Tibial nerve (tissue), 4 donors: ENCODE measurements at regions not wholly inside any gene's neighbourhood (a gene's known extent, or its start where the extent isn't known, plus 50 kb on each side); places are given as distances from the start of the nearest gene placed in this dataset.

Source experiments
- CTCF ChIP-seq, 5 experiments: fragments of 200-600 bp in 3 of 5; fragments of 450-650 bp in 2 of 5; sonication (generic) in 3 of 5; IDR thresholded peaks; one replicate each; pipeline ENCODE4 v1.5.1; 2016 to 2019; ENCODE audit warnings: antibody characterized with exemption in 5 of 5, mild to moderate bottlenecking in 3 of 5, moderate library complexity in 2 of 5
- EP300 ChIP-seq, 2 donors: sonication (generic); formaldehyde crosslinking; IDR thresholded peaks; one replicate each; pipeline ENCODE4 v1.6.1; 2017; ENCODE audit warnings: antibody characterized with exemption in 2 of 2, mild to moderate bottlenecking in 1 of 2
- POLR2A ChIP-seq, 2 donors: fragments of 450-650 bp; IDR thresholded peaks; one replicate each; pipeline ENCODE4 v1.6.1; 2017; ENCODE audit warnings: antibody characterized with exemption in 2 of 2, mild to moderate bottlenecking in 2 of 2, moderate library complexity in 2 of 2

- TF ChIP-seq CTCF (IDR thresholded peaks at IDR 0.05) (no peak), POLR2A (IDR thresholded peaks at IDR 0.05) (no peak), EP300 (IDR thresholded peaks at IDR 0.05) (no peak)
Measured at GRCh38 chr7:106376026-106376799, 91.4 kb upstream of the NAMPT start.
